A549 (cell line): ENCODE measurements at regions not wholly inside any gene's neighbourhood (a gene's known extent, or its start where the extent isn't known, plus 50 kb on each side); places are given as distances from the start of the nearest gene placed in this dataset.
"Not testable (repeated sequence)": the region's sequence is repeated elsewhere in the genome, so short reads cannot be mapped to it uniquely, and the experiment has no call there.

Experiments
- BHLHE40 ChIP-seq: IDR thresholded peaks from 2 replicates; pipeline ENCODE4 v1.6.1; 2012; ENCODE audit warnings: low read depth, low read length, inconsistent platforms
- CEBPB ChIP-seq, 2 experiments: fragments of >200 bp in 1 of 2; sonication (Bioruptor Twin) in 1 of 2; formaldehyde crosslinking in 1 of 2; IDR thresholded peaks; 2 replicates each; pipeline ENCODE4 v1.6.1; 2012 to 2016
- EHMT2 ChIP-seq: fragments of 200-600 bp; sonication (generic); IDR thresholded peaks from 2 replicates; pipeline ENCODE4 v1.6.1; 2016; ENCODE audit warnings: antibody characterized with exemption, low read depth, mild to moderate bottlenecking, moderate library complexity
- EP300 ChIP-seq, 2 experiments: fragments of >200 bp; sonication (Bioruptor Twin); formaldehyde crosslinking; IDR thresholded peaks; 2 replicates in 1 of 2; 3 replicates in 1 of 2; pipeline ENCODE4 v1.6.1; 2016 to 2017
- HDAC2 ChIP-seq: fragments of 200-600 bp; sonication (generic); IDR thresholded peaks from 2 replicates; pipeline ENCODE4 v1.6.1; 2016
- JUN ChIP-seq, 2 experiments: fragments of >200 bp; sonication (Bioruptor Twin); formaldehyde crosslinking; IDR thresholded peaks; 2 replicates in 1 of 2; 3 replicates in 1 of 2; pipeline ENCODE4 v1.6.1; 2016 to 2017
- JUNB ChIP-seq: fragments of >200 bp; sonication (Bioruptor Twin); formaldehyde crosslinking; IDR thresholded peaks from 2 replicates; pipeline ENCODE4 v1.6.1; 2016
- MYC ChIP-seq: IDR thresholded peaks from 2 replicates; pipeline ENCODE4 v1.6.1; 2012; ENCODE audit warnings: mild to moderate bottlenecking, inconsistent platforms, low read length, improper control_type of control experiment, borderline replicate concordance
- POLR2A ChIP-seq: IDR thresholded peaks from 2 replicates; pipeline ENCODE4 v1.6.1; 2012; ENCODE audit warnings: mild to moderate bottlenecking, low read length
- RAD21 ChIP-seq, 2 experiments: fragments of >200 bp in 1 of 2; sonication (Bioruptor Twin) in 1 of 2; formaldehyde crosslinking in 1 of 2; IDR thresholded peaks in 1 of 2; conservative IDR thresholded peaks in 1 of 2; 2 replicates in 1 of 2; 3 replicates in 1 of 2; pipeline ENCODE4 v1.6.1; 2012 to 2018; ENCODE audit warnings: inconsistent platforms in 1 of 2
- RCOR1 ChIP-seq: fragments of 150-350 bp; IDR thresholded peaks from 2 replicates; pipeline ENCODE4 v1.6.1; 2014; ENCODE audit warnings: antibody characterized with exemption, low read length, low read depth
- TF ChIP-seq, protein P1 (sequence below): fragments of >200 bp; sonication (Bioruptor Twin); formaldehyde crosslinking; IDR thresholded peaks from 3 replicates; pipeline ENCODE4 v1.5.1; 2016
- TF ChIP-seq, protein P2 (sequence below): IDR thresholded peaks from 2 replicates; pipeline ENCODE4 v1.6.1; 2012

DNA sequence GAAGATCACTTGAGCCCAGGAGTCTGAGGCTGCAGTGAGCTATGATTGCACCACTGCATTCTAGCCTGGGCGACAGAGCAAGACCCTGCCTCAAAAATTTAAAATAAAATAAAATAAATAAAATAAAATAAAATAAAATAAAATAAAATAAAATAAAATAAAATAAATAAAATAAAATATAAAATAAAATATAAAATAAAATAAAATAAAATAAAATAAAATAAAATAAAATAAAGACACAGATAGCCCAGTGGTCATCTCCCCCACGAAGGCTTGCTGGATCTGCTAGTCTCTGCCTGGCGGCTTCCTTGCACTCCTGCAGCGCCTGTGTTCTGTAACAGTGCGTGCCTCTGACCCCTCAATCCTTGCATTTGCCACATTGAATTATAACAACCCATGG lies 76.8 kb upstream of the PWP1 start:
- not testable (repeated sequence) for TF ChIP-seq EHMT2; EP300 (IDR thresholded peaks at IDR 0.05); HDAC2; CEBPB (IDR thresholded peaks at IDR 0.05); JUNB; JUN (IDR thresholded peaks at IDR 0.05); BHLHE40; MYC; POLR2A; RCOR1; RAD21 (conservative IDR thresholded peaks at IDR 0.05 in 1 of 2, IDR thresholded peaks at IDR 0.05 in 1 of 2)
- TF ChIP-seq, protein P1, sequence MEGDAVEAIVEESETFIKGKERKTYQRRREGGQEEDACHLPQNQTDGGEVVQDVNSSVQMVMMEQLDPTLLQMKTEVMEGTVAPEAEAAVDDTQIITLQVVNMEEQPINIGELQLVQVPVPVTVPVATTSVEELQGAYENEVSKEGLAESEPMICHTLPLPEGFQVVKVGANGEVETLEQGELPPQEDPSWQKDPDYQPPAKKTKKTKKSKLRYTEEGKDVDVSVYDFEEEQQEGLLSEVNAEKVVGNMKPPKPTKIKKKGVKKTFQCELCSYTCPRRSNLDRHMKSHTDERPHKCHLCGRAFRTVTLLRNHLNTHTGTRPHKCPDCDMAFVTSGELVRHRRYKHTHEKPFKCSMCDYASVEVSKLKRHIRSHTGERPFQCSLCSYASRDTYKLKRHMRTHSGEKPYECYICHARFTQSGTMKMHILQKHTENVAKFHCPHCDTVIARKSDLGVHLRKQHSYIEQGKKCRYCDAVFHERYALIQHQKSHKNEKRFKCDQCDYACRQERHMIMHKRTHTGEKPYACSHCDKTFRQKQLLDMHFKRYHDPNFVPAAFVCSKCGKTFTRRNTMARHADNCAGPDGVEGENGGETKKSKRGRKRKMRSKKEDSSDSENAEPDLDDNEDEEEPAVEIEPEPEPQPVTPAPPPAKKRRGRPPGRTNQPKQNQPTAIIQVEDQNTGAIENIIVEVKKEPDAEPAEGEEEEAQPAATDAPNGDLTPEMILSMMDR: not testable (repeated sequence)
- TF ChIP-seq, protein P2, sequence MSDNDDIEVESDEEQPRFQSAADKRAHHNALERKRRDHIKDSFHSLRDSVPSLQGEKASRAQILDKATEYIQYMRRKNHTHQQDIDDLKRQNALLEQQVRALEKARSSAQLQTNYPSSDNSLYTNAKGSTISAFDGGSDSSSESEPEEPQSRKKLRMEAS: not testable (repeated sequence)
